ENCODE measurements at regions not wholly inside any gene's neighbourhood (a gene's known extent, or its start where the extent isn't known, plus 50 kb on each side); places are given as distances from the start of the nearest gene placed in this dataset.

DNA sequence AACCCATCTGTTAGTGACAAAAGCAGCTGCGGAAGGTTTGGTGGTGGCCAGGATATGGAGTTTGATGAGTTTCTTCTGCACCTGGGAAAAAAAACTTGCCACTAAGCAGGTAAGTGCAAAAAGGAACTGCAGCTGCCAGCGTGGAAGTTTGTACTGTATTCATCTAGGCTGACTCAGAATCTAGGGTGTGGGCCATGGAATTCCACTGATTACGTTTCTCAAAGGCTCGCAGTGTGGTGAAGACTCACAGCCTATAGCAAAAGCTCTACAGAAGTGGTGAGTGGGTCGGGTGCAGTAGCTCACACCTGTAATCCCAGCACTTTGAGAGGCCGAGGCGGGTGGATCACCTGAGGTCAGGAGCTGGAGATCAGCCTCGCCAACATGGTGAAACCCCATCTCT, 334.6 kb upstream of the GRM7 start:
- DNase-seq = no peak
- no peaks in the 10 kb centered on the region for H3K9me3 ChIP-seq
- TF ChIP-seq POLR2A (IDR thresholded peaks at IDR 0.05) (no peak), CTCF (IDR thresholded peaks at IDR 0.05) (no peak)
- H3K36me3 ChIP-seq = no peaks in the 10 kb centered on the region
- no peaks in the 10 kb centered on the region for H3K27me3 ChIP-seq
- no peak overlapping the region for H3K4me3 ChIP-seq
- no peaks in the 10 kb centered on the region for H3K4me1 ChIP-seq
- H3K27ac ChIP-seq = no peak overlapping the region

DNA sequence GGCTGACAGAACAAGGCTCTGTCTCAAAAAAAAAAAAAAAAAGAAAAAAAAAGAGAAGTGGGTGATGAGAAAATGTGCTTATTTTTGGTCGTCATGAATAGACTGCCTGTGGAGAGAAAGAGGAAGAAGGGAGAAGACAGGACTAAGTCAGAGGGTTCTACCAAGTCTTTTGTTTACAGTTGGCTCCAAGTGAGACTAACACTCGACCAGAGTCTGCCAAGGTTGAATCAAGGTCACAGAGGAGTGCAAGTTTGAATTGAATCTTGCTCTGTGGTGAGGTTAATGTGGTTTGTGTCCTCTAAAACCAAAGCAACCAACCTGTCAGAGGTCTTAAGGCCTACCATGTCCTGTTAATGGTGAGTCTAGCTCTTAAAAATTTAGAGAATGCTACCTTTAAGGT, 334.1 kb upstream of the GRM7 start:
- Histone ChIP-seq H3K27me3 (no peaks in the 10 kb centered on the region), H3K4me3 (no peak overlapping the region), H3K4me1 (no peaks in the 10 kb centered on the region), H3K36me3 (no peaks in the 10 kb centered on the region), H3K9me3 (no peaks in the 10 kb centered on the region), H3K27ac (no peak overlapping the region)
- DNase-seq = no peak
- TF ChIP-seq POLR2A (IDR thresholded peaks at IDR 0.05) (no peak), CTCF (IDR thresholded peaks at IDR 0.05) (no peak)

DNA sequence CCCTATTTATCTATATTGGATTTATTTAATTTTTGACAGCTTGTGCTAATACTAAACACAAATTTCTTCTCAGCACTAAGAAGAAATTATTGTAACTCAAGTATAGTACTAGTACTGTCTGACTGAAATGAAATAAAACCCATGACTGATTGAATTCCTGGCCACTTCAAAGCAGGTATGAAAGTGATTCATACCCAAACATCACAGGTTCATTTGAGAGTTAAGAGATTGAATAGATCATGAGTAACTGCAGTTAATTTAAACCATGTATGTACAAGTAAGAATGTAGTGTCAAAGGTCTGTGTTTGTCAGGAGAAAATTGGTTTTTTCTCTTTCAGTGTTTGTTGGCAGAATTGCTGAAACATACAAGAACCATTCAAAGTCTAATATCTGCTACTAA, 332.0 kb upstream of the GRM7 start:
- Histone ChIP-seq H3K36me3 (no peaks in the 10 kb centered on the region), H3K4me3 (no peak overlapping the region), H3K4me1 (no peaks in the 10 kb centered on the region), H3K27ac (no peak overlapping the region), H3K9me3 (no peaks in the 10 kb centered on the region), H3K27me3 (no peaks in the 10 kb centered on the region)
- TF ChIP-seq CTCF (IDR thresholded peaks at IDR 0.05) = no peak
- no peak for TF ChIP-seq POLR2A (IDR thresholded peaks at IDR 0.05)
- no peak for DNase-seq

DNA sequence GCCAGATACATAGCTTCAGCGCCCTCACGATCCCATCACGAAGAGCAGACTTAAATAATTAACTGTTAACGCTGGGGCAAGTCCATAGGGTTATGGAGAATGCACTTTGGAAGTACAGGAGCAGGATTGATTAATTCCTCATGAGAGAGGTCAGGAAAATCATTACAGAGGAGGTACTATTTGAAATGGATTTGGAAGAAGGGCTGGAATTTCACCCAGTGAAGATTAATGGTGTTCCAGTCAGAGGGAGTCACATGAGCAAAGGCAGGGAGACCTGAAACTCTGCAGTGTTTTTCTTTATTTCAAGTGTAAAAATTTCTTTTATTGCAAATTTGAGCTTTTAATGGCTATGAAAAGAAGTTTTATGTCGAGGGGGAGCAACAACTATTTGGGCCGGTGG, 329.8 kb upstream of the GRM7 start:
- no peak for DNase-seq
- Histone ChIP-seq H3K4me1 (no peaks in the 10 kb centered on the region), H3K9me3 (no peaks in the 10 kb centered on the region), H3K27ac (no peak overlapping the region), H3K4me3 (no peak overlapping the region), H3K27me3 (no peaks in the 10 kb centered on the region), H3K36me3 (no peaks in the 10 kb centered on the region)
- TF ChIP-seq CTCF (IDR thresholded peaks at IDR 0.05) = no peak
- no peak for TF ChIP-seq POLR2A (IDR thresholded peaks at IDR 0.05)

DNA sequence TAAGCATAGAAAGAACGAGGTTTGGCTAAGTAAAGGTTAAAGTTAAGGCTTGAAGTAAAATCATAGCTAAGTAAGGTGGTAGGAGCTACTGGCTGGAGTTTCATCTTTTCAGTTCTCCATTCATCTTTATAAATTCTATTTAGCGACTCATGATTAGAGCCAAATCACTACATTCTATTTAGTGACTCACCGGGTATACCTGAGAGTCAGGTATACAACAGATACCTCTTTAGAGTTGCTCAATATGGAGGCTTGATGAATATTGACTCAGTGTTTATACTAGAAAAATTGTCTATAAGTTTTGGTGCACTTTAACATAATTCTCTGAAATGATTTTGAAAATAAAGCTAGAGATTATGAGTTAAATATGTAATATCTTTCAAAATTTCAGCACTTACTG, 328.8 kb upstream of the GRM7 start:
- DNase-seq = no peak
- Histone ChIP-seq H3K27ac (no peak overlapping the region), H3K27me3 (no peaks in the 10 kb centered on the region), H3K4me3 (no peak overlapping the region), H3K9me3 (no peaks in the 10 kb centered on the region), H3K4me1 (no peaks in the 10 kb centered on the region), H3K36me3 (no peaks in the 10 kb centered on the region)
- TF ChIP-seq CTCF (IDR thresholded peaks at IDR 0.05) = no peak
- no peak for TF ChIP-seq POLR2A (IDR thresholded peaks at IDR 0.05)

DNA sequence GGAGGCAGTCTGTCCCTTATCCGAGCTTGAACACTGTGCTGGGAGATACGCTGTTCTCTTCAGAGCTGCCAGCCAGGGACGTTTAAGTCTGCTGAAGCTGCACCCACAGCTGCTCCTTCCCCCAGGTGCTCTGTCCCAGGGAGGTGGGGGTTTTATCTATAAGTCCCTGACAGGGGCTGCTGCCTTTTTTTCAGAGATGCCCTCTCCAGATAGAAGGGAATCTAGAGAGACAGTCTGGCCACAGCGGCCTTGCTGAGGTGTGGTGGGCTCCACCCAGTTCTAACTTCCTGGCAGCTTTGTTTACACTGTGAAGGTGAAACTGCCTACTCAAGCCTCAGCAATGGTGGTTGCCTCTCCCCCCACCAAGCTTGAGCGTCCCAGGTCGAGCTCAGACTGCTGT, 319.9 kb upstream of the GRM7 start:
- Histone ChIP-seq H3K4me1 (no peaks in the 10 kb centered on the region), H3K27ac (no peak overlapping the region), H3K9me3 (no peaks in the 10 kb centered on the region), H3K4me3 (no peak overlapping the region), H3K36me3 (no peaks in the 10 kb centered on the region), H3K27me3 (no peaks in the 10 kb centered on the region)
- TF ChIP-seq CTCF (IDR thresholded peaks at IDR 0.05) (no peak), POLR2A (IDR thresholded peaks at IDR 0.05) (no peak)
- DNase-seq = no peak

Measured in Peyer's patch (tissue), 4 donors.